Epithelial cell of prostate (primary cell): ENCODE measurements at regions not wholly inside any gene's neighbourhood (a gene's known extent, or its start where the extent isn't known, plus 50 kb on each side); places are given as distances from the start of the nearest gene placed in this dataset.
A peak's percentile ranks its signal among the peaks of the same experiment; 100 is the strongest.

Source experiments
- DNase-seq: peaks from one replicate; pipeline ENCODE4 v3.0.0-alpha.2; 2011; ENCODE audit warnings: low read depth, low spot score
- H3K27ac ChIP-seq: fragments of 450-650 bp; 2 replicates; pipeline ENCODE4 v1.5.1; 2017; ENCODE audit warnings: mild to moderate bottlenecking

DNA sequence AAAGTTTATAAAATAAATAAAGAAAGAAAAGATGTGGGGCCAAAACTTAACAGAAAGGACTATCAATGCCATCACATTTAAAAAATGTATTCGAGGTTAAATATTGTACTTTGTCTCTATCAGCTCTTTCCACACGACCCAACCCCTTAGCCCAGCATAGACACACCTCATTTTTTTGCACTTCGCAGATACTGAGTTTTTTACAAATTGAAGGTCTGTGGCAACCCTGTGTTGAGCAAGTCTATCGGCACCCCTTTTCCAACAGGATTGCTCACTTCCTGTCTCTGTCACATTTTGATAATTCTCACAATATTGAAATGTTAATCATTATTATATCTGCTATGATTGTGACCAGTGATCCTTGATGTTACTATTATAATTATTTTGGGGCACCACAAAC is 151.6 kb upstream of the TBX20 start:
- H3K27ac ChIP-seq = no peak overlapping the region

DNA sequence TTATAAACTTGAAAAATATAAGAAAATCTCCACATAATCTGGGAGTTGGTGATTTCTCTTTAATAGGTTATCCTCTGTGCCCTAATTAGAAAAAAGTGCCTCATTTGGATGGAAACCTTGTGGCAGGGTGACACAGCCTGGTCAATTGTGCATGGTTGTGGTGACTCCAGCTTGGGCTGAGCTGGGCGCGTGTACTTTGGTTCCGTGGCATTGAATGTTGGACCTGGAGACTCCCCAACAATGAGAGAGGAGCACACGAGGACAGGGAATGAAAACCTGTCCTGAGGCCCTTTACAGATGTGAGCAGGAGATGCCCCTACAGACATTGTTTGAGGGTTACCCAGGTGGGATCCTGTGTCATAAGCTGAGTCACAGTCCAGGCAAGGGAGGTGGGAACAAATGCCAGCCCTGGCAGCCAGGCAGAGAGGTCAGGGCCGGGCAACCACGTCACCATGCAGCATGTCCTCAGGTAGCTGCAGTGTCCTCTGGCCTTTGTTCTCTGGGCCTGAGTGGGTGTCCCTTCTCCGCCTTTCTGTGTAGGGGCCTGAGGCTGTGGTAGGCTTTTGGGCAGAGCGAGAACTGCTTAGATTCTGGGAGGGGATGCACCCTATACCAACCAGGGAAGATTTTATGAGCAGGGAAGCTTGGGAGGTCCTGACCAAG is 147.4 kb upstream of the TBX20 start:
- DNase-seq = no peak

More for the DNA sequence above, 151.6 kb upstream of the TBX20 start:
- DNase-seq = no peak

DNA sequence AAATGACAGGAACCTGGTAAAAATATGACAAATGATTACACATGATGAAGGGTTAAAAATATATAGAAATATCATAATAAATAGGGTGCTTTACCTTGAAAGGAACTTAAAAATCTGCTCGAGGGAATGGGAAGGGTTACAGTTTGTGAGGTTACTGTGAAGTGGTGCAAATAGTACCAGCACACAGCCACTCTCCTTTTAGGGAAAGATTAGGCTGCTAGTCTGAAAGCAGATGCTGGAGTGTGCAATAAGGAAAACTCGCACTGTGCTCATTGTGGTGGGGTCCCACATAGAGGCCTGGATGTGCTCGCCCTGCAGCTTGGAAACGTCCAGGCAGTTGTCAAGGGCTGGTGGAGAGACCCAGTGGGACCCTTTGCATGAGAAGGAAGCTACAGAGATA is 145.9 kb upstream of the TBX20 start:
- H3K27ac ChIP-seq = no peak overlapping the region
- DNase-seq = no peak

More for the DNA sequence above, 147.4 kb upstream of the TBX20 start:
- no peak overlapping the region for H3K27ac ChIP-seq

DNA sequence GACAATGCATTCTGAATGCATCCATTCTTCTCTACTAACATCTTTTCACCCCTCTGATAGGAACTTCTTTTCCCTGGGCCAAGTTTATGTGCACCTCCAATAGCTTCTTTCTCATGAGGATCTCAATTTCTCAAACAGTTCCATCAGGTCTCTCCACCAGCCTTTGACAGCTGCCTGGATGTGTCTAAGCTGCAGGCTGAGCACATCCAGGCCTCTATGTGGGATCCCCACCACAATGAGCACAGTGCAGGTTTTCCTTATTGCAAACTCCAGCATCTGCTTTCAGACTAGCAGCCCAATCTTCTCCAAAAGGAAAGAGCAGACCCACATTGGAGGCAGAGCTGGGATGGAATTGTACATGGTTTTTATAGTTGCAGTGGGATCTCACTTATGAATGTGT is 145.3 kb upstream of the TBX20 start:
- no peak overlapping the region for H3K27ac ChIP-seq
- no peak for DNase-seq

DNA sequence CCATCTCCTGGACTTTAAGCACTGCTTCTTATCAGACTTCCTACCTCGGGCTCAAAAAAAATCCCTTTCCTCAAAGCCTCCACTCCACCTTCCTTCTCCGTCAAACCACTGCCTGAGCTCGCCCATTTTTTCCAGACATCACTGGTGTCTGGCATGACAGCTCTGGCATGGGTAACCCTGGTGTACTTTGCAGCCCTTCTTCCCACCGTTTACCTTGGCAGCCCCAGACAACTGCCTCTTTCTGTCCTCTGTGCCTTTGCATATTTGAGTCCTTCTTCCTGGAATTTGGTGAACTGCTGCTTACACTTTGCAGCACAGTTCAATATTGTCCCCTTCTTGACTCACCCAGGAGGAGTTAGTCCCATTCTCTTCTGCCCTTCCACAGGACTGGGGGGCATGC is 144.6 kb upstream of the TBX20 start:
- no peak for DNase-seq
- no peak overlapping the region for H3K27ac ChIP-seq

DNA sequence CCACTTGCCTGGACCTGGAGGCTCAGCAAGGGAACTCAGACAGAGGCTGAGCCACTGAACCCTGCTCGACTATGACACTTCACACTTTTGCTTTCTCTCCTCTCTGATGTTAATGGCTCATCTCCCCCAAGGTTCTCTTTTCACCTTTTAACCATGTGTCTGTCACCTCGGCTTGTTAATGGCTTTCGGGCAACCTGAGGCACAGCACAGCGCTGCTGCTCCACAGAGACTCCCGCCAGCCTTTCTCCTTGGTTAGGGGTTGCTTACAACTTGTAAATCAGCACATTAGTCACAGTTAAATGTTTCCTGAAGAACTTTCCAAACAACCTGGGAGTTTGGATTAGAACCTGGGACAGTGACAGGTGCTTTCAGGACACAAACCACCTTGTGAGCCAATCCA is 136.2 kb upstream of the TBX20 start:
- no peak overlapping the region for H3K27ac ChIP-seq
- DNase-seq = no peak

DNA sequence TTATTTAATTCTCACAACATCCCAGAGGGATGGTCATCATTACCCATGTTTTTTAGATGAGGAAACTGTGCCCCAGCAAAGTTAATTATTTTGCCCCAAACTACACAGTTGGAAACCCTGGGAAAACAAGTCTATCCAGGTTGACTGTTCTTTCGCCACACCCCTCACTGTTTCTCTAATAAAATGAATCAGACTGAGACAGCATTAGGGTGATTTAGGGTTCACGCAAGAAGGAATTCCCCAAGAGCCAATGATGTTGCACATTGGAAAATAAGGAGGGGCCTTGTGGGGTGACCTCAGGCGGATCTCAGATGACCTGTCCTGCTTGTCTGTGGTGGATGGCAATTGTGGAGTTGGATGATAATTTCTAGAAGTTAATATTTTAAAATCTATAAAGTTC is 135.7 kb upstream of the TBX20 start:
- peak; percentile 50 for DNase-seq
- no peak overlapping the region for H3K27ac ChIP-seq

DNA sequence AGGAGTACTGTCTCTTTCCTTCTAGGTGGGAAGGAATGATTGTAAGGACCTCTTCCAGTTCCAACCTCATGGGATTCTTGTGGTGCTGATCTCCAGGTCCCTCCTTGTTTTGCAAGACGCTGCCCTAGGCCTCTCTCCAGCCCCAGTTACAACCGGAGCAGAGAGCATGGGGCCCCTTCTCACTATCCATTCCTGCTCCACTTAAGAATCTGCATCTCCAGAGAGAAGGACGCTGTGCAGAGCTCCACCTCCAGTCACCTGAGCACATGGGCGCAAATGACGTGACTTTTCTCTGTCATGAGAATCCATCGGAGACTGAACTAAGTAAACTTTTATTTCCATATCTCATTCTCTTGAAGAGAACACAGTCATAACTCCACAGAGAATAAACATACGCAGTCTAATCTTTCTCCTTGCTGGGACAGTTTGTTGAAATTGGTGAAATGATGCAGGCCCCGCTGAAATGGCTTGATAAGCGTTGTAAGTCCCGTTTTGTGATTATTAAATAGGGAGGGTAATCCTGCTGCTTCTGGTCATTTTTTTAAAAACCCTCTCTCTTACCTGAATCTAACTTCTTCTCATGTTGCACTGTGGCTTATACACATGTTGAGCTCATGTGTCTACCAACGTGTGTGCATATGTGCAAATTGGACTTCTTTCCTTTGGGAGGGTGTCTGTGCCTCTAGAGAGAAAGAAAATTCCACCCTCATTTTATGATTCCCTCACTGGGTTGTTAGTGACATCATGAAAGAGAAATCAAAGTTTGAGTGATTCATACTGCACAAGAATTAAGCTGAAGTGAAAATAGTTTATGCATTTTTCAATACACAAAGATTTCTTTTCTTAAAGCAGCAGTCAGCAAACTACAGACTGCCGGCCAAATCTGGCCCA is 133.2 kb upstream of the TBX20 start:
- H3K27ac ChIP-seq = no peak overlapping the region
- no peak for DNase-seq

DNA sequence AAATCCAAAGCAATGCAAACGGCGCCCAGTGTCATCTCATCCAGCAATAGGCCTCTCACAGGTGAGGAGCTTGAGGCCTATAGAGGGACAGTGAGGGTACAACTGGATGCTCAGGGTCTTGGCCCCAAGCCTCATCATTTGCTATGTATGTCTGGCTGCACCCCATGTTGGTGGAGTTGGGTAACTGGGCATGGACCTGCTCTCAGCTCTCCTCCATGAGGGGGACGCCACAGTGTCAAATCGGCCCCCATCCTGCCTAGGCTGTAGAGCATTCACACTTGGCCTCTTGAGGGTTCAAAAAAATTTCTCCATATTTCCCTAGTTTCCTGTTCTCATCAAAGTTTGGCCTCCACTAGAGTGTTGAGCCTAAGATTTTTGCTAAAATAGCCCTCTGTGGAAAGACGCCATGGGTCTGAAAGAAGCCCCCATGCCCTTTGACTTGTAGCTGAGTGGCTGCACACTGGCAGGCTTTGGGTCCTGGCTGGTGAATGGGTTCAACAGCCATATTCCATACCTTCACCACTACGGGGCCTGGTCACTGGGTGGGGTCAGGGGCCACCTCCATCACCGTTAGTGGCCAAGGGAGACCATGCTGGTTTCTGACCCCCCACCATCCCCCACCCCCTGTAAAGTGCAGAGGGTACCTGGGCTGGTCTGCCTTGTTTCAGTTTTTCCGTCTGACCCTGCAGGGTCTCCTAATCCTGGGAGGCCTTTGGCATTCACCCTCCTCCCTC is 132.3 kb upstream of the TBX20 start:
- DNase-seq = no peak
- H3K27ac ChIP-seq = no peak overlapping the region

DNA sequence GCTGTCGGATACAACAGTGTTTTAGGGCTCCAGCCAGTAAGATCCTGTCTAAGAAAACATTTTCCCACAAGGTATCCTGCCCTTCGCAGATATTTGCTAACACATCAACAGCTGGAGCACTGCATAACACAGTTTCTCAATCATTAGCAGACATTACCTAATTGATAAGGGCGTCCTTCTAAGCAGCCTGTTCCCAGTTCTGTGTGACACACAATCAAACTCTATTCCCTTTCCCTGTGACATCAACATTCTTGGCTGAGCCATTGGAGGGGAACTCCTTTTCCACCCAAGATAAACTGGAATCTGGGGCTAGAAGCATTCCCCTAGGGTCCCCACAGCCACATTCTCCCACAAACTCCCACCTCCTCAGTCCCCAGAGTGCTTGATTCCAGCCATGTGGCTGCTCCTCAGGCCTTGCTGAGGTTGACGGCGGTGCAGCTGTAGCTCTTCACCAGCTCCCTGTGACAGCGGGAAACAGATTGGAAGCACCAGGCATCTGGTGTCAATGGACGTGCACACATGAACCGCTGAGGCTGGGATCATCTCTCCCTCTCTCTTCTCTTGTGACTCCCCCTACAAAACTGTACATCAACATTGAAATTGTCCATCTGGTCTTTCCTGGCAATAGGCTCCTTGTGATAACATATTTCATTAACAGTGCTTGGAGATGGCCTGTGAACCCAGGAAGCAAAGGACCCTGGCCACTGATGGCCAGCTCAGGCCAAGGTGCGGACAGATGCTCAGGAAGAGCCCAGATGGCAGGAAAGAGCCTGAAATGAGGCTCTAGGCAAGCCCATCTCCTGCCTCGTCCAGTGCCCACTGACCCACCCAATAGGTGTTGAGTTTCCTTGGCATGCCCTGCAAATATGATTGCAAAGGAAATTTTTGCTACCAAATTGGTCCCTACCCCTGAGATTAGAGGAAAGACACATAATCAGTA is 131.1 kb upstream of the TBX20 start:
- no peak for DNase-seq
- H3K27ac ChIP-seq = no peak overlapping the region

DNA sequence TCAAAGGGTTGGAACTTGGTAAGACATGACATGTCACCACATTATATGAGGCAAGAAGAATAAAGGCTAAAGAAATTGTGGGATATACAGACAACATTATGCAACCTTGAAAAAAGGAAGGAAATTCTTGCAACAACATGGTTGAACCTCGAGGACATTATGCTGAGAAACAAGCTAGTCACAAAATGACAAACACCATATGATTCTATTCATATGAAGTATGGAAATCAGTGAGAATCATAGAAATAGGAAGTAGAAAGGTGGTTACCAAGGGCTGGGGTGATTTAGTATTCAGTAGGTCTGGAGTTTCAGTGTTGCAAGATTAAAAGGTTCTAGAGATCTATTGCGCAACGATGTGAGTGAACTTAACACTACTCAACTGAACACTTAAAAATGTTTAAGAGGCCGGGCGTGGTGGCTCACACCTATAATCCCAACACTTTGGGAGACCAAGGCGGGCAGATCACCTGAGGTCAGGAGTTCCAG is 126.9 kb upstream of the TBX20 start:
- DNase-seq = no peak
- no peak overlapping the region for H3K27ac ChIP-seq

DNA sequence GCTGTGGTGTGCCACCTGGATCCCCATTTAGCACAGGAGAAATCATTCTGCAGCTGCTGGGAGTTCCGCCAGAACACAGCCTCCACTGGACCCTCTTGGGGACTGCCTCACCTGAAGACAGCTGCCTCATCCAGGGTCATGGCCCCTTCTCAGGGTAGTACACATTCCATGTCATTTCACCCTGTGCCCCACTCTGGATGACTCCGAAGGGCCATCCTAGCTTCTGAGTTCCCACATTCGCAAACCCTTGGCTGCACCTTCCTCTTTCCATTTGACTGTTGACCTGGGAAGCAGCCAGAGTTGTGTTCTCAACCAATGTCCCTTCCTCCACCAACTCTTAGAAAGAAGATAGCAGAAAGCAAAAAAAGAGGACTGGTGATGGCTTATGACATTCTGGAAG is 125.6 kb upstream of the TBX20 start:
- no peak for DNase-seq

DNA sequence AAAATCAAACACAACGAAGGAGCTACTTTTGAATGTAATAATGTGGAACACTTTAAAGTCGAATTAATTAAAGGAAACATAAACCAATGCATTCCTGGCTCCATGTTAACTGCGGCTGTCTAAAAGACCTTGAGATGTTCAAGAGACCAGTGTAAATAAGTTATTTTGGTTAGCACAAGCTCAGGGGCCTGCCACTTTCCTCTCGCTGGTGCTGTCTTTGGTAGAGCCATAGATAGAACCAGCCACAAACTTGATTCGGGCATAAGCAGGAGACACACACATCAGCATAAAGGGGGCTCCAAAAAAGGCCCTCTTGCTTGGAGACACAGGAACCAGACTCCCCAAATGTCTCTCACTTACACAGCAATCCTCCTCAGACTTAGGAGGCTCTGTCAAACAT is 121.6 kb upstream of the TBX20 start:
- no peak for DNase-seq
- no peak overlapping the region for H3K27ac ChIP-seq

More for the DNA sequence above, 125.6 kb upstream of the TBX20 start:
- no peak overlapping the region for H3K27ac ChIP-seq

DNA sequence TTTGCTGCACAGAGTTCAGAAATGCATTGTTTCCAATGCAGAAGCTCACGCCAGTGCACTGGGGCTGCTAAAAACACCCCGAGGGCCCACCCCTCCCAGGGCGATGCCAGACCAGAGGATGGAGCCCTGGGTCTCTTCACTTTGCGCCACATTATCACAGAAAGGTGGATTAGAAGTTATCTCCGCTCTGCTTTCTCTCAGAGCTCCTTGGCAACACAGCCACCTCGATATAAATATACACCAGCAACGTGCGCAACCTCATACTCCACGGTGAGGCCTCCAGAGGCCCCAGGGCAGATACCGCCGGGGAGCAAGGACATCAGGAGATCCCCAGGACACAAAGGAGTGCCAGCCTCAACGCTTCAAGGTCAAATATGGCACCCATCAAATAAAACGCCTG is 121.0 kb upstream of the TBX20 start:
- no peak overlapping the region for H3K27ac ChIP-seq
- DNase-seq = no peak

DNA sequence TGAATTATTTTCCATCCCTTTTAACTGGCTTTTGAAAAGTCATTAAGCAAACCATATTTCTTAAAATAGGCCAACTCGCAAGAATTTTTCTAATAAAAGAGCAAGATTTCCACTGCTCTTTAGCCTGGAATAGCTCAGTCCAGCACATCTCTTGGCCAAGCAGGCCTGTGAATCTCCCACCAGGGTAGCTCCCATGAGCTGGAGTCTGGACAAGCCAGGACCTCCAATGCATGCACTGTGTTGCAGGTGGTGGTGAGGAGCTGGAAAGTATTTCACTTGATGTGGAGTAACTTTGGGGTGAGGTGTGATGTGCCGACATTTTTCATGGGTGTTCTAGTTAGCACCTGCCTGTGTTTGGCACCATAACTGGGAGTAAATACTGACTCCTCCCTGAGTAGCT is 117.3 kb upstream of the TBX20 start:
- no peak for DNase-seq
- H3K27ac ChIP-seq = no peak overlapping the region

DNA sequence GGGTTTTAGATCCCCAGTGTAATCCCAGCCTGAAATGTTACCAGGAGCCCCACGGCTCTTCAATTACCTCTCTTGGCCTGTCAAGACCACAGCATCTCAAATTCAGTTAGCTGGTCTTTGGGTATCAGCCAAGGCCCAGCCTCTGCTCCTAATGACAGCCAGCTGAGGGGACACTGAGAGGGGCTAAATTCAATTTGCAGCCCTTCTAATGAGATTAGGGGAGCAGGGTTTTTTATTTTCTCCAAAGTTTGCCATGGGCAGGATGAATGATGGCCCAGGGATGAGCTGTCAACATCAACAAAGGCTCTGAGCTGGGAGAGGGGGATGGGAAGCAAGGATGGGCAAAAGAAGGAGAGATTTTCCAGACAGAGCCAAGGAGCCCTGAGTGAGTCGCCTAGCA is 116.8 kb upstream of the TBX20 start:
- DNase-seq = no peak
- H3K27ac ChIP-seq = no peak overlapping the region

DNA sequence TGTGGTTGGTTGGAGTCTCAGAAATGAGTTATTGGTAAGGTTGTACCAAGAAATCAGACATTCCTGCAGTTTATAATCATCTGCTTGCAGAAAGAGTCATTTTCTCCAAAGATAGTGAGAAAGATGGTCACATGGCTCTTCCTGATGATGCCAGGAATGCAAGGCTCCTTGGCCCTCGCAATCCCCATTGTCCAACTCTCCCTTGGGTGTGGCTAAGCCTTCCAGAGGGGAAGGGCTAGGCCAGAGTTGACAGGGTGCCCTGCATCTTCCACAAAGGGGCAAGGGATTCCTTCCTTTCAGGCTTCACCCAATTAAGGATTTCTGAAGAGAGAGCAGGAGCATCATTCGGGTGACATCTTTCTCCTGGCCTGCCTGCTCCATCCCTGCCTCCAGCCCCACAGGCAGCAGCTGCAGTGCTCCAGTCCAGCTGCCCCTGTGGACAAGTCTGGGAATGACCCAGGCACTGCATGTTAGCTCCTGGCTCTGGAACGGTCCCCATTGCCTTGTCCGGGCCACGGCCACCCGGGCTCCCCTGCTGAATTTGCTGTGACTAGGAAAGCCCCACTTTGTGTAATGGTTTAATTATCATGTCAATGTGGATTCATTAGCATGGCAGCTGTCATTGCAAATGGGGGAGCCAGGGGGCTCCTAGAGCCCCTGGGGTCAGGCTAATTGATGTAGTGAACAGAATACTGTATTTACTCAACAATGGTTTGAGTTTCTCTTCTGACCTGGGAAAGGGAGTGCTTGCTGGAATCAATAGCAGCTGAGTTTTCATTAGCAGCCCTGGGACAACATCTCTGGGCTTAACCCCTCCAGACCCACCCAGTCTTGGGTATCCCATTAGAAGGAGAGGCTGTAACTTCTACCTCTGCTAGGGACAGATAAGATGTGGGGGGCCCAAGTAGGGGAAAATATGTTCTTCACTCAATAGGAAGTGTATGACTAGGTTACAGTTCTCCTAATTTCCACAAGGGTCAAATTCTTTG is 112.6 kb upstream of the TBX20 start:
- H3K27ac ChIP-seq = no peak overlapping the region
- DNase-seq = no peak

DNA sequence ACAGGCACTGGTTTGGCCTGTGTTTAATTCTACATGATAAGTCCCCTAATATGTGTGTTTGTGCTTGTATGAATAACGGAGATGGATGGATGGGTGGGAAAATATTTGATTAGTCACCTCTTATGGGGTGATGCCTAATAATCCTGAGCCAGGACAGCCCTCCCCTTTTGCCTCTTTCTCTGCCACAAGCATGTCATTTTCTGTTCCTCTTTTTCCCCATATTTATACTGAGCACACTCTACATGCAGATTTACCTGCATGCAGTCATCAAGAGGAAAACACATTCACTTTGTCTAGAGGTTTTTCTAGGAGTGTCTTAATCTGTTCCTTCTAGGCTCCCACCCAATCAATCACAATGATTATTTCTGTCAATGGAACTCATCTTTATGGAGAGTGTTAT is 111.6 kb upstream of the TBX20 start:
- DNase-seq = no peak
- no peak overlapping the region for H3K27ac ChIP-seq

DNA sequence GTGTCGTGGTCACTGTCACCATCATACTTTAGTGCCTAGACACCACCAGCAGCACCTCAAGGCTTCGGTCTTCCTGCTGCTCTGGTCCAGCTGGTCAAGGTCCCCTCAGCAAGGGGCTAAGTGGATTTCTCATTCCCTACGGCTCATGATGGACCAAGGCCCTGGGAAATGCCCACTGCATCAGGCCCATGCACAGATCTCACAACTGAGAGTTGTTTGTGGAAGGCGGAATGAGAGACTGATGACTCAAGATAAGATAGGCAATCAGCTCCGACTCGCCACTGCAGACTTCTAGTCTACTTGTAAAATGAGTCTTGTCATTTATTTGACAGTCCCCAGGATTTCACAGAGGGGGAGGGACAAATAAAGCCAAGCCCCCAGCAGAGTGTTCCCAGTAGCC is 108.4 kb upstream of the TBX20 start:
- no peak for DNase-seq
- H3K27ac ChIP-seq = no peak overlapping the region
